ENCODE measurements at regions not wholly inside any gene's neighbourhood (a gene's known extent, or its start where the extent isn't known, plus 50 kb on each side); places are given as distances from the start of the nearest gene placed in this dataset.

GRCh38 chrX:137387646-137388045, 178.3 kb upstream of the ZIC3 start:
- TF ChIP-seq, protein P1, sequence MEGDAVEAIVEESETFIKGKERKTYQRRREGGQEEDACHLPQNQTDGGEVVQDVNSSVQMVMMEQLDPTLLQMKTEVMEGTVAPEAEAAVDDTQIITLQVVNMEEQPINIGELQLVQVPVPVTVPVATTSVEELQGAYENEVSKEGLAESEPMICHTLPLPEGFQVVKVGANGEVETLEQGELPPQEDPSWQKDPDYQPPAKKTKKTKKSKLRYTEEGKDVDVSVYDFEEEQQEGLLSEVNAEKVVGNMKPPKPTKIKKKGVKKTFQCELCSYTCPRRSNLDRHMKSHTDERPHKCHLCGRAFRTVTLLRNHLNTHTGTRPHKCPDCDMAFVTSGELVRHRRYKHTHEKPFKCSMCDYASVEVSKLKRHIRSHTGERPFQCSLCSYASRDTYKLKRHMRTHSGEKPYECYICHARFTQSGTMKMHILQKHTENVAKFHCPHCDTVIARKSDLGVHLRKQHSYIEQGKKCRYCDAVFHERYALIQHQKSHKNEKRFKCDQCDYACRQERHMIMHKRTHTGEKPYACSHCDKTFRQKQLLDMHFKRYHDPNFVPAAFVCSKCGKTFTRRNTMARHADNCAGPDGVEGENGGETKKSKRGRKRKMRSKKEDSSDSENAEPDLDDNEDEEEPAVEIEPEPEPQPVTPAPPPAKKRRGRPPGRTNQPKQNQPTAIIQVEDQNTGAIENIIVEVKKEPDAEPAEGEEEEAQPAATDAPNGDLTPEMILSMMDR (optimal IDR thresholded peaks at IDR 0.05 in 1 of 3, IDR thresholded peaks at IDR 0.05 in 1 of 3, conservative IDR thresholded peaks at IDR 0.05 in 1 of 3; ENCODE audit: extremely low read depth in 1 of 3, insufficient read depth in 2 of 3, low read length in 3 of 3) = no peak
- TF ChIP-seq EZH2 (IDR thresholded peaks at IDR 0.05; ENCODE audit: low read length) = no peak

Measured in keratinocyte (primary cell).